ENCODE measurements at regions not wholly inside any gene's neighbourhood (a gene's known extent, or its start where the extent isn't known, plus 50 kb on each side); places are given as distances from the start of the nearest gene placed in this dataset.

DNA sequence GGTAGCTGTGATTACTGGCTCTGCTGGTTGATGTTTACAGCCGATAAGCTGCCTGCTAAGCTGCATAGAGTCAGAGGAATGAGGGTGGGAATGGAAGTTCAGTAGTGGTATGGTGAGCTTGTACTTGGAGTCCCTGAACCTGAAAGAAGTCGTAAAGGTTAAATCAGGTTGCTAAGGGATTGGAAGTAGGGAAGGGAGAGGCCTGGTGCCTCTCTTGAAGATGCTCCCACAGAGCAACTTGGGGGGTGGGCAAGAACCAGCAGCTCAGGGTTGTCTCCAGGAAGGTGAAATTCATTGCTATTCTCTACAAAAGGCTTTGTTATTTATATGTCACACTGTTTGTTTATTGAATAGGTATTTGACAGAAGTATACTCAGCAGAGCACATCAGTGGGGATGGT, 73.8 kb upstream of the OLFM4 start:
- TF ChIP-seq CTCF (IDR thresholded peaks at IDR 0.05; ENCODE audit: low read depth, low read length), result no peak
- TF ChIP-seq EZH2phosphoT487 (IDR thresholded peaks at IDR 0.05; ENCODE audit: low read depth), result no peak
- peaks cover 2% of the 10 kb centered on the region; the same call in 1 of the 2 replicates for H3K4me1 ChIP-seq (ENCODE audit: low read length)
- no peak overlapping the region for H2AFZ ChIP-seq (ENCODE audit: low read depth, low read length)
- no peak overlapping the region for H3K4me3 ChIP-seq (ENCODE audit: low read length)
- H3K79me2 ChIP-seq (ENCODE audit: low read length), result no peaks in the 10 kb centered on the region
- no peaks in the 10 kb centered on the region for H4K20me1 ChIP-seq (ENCODE audit: insufficient read depth, low read length)
- no peaks in the 10 kb centered on the region for H3K36me3 ChIP-seq (replicated peaks; ENCODE audit: low read depth, low read length)
- H3K27ac ChIP-seq (ENCODE audit: low read length), result no peak overlapping the region
- H3K9ac ChIP-seq (ENCODE audit: low read length), result no peak overlapping the region
- H3K27me3 ChIP-seq (ENCODE audit: low read depth, low read length), result no peaks in the 10 kb centered on the region
- H3K4me2 ChIP-seq (ENCODE audit: low read length), result no peak overlapping the region
- no peaks in the 10 kb centered on the region for H3K9me3 ChIP-seq (ENCODE audit: insufficient read depth, low read length)

- Histone ChIP-seq H3K27me3 (ENCODE audit: low read depth, low read length) (no peaks in the 10 kb centered on the region), H3K4me3 (ENCODE audit: low read length) (no peak overlapping the region), H3K79me2 (ENCODE audit: low read length) (no peaks in the 10 kb centered on the region), H3K4me2 (ENCODE audit: low read length) (no peak overlapping the region), H3K9ac (ENCODE audit: low read length) (no peak overlapping the region), H3K4me1 (ENCODE audit: low read length) (peaks cover 26% of the 10 kb centered on the region), H4K20me1 (ENCODE audit: insufficient read depth, low read length) (no peaks in the 10 kb centered on the region), H3K9me3 (ENCODE audit: insufficient read depth, low read length) (no peaks in the 10 kb centered on the region), H3K27ac (ENCODE audit: low read length) (no peak overlapping the region), H2AFZ (ENCODE audit: low read depth, low read length) (no peak overlapping the region), H3K36me3 (replicated peaks; ENCODE audit: low read depth, low read length) (no peaks in the 10 kb centered on the region)
- TF ChIP-seq EZH2phosphoT487 (IDR thresholded peaks at IDR 0.05; ENCODE audit: low read depth) (no peak), CTCF (IDR thresholded peaks at IDR 0.05; ENCODE audit: low read depth, low read length) (no peak)
These were observed 78.1 kb upstream of the OLFM4 start for GRCh38 chr13:52950436-52950956.

DNA sequence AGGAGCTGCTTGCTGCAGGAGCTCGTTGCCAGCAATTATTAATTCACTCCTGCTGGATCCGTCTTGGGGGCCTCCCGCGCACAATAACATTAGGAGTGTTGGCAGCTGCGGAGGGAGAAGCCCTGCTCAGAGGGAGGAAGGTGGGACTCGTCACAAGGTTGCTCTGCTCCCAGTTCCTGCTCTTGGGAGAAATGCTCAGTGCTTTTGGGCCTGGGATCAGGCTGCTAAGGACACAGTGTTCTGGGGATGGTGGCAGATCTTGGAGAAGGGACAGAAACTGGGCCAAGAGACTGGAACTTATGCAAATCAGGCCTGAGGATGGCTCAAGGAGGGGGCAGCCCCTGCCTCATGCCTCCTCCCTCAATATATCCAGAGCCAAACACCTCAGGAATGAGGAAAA, 78.9 kb upstream of the OLFM4 start:
- Histone ChIP-seq H3K36me3 (replicated peaks; ENCODE audit: low read depth, low read length) (no peaks in the 10 kb centered on the region), H3K79me2 (ENCODE audit: low read length) (no peaks in the 10 kb centered on the region), H3K4me2 (ENCODE audit: low read length) (no peak overlapping the region), H3K27ac (ENCODE audit: low read length) (no peak overlapping the region), H2AFZ (ENCODE audit: low read depth, low read length) (no peak overlapping the region), H3K9me3 (ENCODE audit: insufficient read depth, low read length) (no peaks in the 10 kb centered on the region), H3K4me1 (ENCODE audit: low read length) (peaks cover 26% of the 10 kb centered on the region), H4K20me1 (ENCODE audit: insufficient read depth, low read length) (no peaks in the 10 kb centered on the region), H3K9ac (ENCODE audit: low read length) (no peak overlapping the region), H3K27me3 (ENCODE audit: low read depth, low read length) (no peaks in the 10 kb centered on the region), H3K4me3 (ENCODE audit: low read length) (no peak overlapping the region)
- TF ChIP-seq CTCF (IDR thresholded peaks at IDR 0.05; ENCODE audit: low read depth, low read length), result no peak
- no peak for TF ChIP-seq EZH2phosphoT487 (IDR thresholded peaks at IDR 0.05; ENCODE audit: low read depth)

DNA sequence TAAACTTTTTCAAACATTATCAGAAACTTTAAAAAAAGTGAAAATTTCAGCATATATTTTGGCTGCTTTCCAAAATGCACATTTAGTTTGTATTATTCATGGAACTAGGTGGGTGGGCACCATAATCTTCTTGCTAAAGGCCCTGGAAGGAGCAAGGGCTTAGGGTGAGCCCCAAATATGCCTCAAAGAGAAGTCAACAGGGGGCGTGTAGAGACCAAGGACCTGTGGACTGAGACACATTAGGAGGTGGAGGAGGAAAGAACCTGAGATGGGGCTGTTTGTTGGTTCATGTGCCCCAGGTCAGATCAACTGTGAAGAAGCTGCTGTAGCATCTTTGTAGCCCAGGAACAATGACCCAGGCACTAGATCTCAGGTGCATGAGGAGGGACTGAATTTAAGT, 79.6 kb upstream of the OLFM4 start:
- Histone ChIP-seq H3K79me2 (ENCODE audit: low read length) (no peaks in the 10 kb centered on the region), H3K4me3 (ENCODE audit: low read length) (no peak overlapping the region), H3K9ac (ENCODE audit: low read length) (no peak overlapping the region), H3K9me3 (ENCODE audit: insufficient read depth, low read length) (no peaks in the 10 kb centered on the region), H3K4me2 (ENCODE audit: low read length) (no peak overlapping the region), H4K20me1 (ENCODE audit: insufficient read depth, low read length) (no peaks in the 10 kb centered on the region), H3K36me3 (replicated peaks; ENCODE audit: low read depth, low read length) (no peaks in the 10 kb centered on the region), H3K27me3 (ENCODE audit: low read depth, low read length) (no peaks in the 10 kb centered on the region), H3K27ac (ENCODE audit: low read length) (no peak overlapping the region), H2AFZ (ENCODE audit: low read depth, low read length) (no peak overlapping the region), H3K4me1 (ENCODE audit: low read length) (peaks cover 26% of the 10 kb centered on the region)
- TF ChIP-seq CTCF (IDR thresholded peaks at IDR 0.05; ENCODE audit: low read depth, low read length) (0 out of 2 replicates have a peak, but pooled peaks have one; percentile 8), EZH2phosphoT487 (IDR thresholded peaks at IDR 0.05; ENCODE audit: low read depth) (no peak)

Data from OCI-LY3 (cell line).